WTC11 (cell line): ENCODE measurements at regions not wholly inside any gene's neighbourhood (a gene's known extent, or its start where the extent isn't known, plus 50 kb on each side); places are given as distances from the start of the nearest gene placed in this dataset.

Experiments used
- CREB1 ChIP-seq: sonication (generic); formaldehyde crosslinking; IDR thresholded peaks from 2 replicates; pipeline ENCODE4 v1.8.0; 2023; ENCODE audit warnings: mild to moderate bottlenecking, missing genetic modification reagents
- CTCF ChIP-seq: fragments of 200-600 bp; IDR thresholded peaks from 2 replicates; pipeline ENCODE4 v1.8.0; 2022; ENCODE audit warnings: antibody characterized with exemption
- GABPB1 ChIP-seq: sonication (generic); formaldehyde crosslinking; IDR thresholded peaks from 2 replicates; pipeline ENCODE4 v1.8.1; 2023; ENCODE audit warnings: mild to moderate bottlenecking, missing genetic modification reagents
- MAX ChIP-seq: sonication (generic); formaldehyde crosslinking; IDR thresholded peaks from 2 replicates; pipeline ENCODE4 v1.8.0; 2022; ENCODE audit warnings: mild to moderate bottlenecking, missing genetic modification reagents
- SP1 ChIP-seq: sonication (generic); formaldehyde crosslinking; conservative IDR thresholded peaks from 2 replicates; pipeline ENCODE4 v1.8.1; 2022; ENCODE audit warnings: missing genetic modification reagents
- ZNF512 ChIP-seq: sonication (generic); formaldehyde crosslinking; IDR thresholded peaks from 2 replicates; pipeline ENCODE4 v1.8.1; 2022; ENCODE audit warnings: missing genetic modification reagents, borderline replicate concordance

- TF ChIP-seq ZNF512 (CRISPR knock-in tag) (no peak), CTCF (no peak), CREB1 (CRISPR knock-in tag) (no peak), MAX (no peak), GABPB1 (CRISPR knock-in tag) (no peak), SP1 (CRISPR knock-in tag) (no peak)
Observed at GRCh38 chr4:23629421-23629820, 260.4 kb downstream of the PPARGC1A start.
